GM13976 (cell line): ENCODE measurements at regions not wholly inside any gene's neighbourhood (a gene's known extent, or its start where the extent isn't known, plus 50 kb on each side); places are given as distances from the start of the nearest gene placed in this dataset.

ENCODE experiments used
- DNase-seq: peaks from one replicate; pipeline ENCODE4 v3.0.0; 2012; ENCODE audit warnings: low spot score
- CTCF ChIP-seq: IDR thresholded peaks from 2 replicates; pipeline ENCODE4 v1.5.1; 2012; ENCODE audit warnings: borderline replicate concordance, mild to moderate bottlenecking; ENCODE audit not compliant: insufficient read depth; ENCODE audit errors: extremely low read depth, missing control alignments, control extremely low read depth
- in situ Hi-C: fragments of 300-500 bp; cut with MboI; formaldehyde crosslinking; loops from one replicate; pipeline ENCODE4 v1.12.0; 2022; ENCODE audit warnings: low sequenced_read_pairs, mixed read lengths, inconsistent platforms; ENCODE audit not compliant: unreplicated experiment

- no peak for TF ChIP-seq CTCF
- no peak for DNase-seq
- in situ Hi-C loops = no loop called here
Observed at GRCh38 chr1:182283746-182284544, 107.6 kb downstream of the GLUL start.

GRCh38 chr1:182281541-182281940 lies 110.0 kb downstream of the GLUL start:
- in situ Hi-C loops = no loop called here
- no peak for DNase-seq
- no peak for TF ChIP-seq CTCF

GRCh38 chr1:182280504-182280900 lies 111.1 kb downstream of the GLUL start:
- TF ChIP-seq CTCF = no peak
- no peak for DNase-seq
- in situ Hi-C loops = no loop called here

- TF ChIP-seq CTCF = no peak
- in situ Hi-C loops = no loop called here
- no peak for DNase-seq
Observed at GRCh38 chr1:182279724-182280503, 111.7 kb downstream of the GLUL start.

- TF ChIP-seq CTCF = no peak
- in situ Hi-C loops = no loop called here
- DNase-seq = no peak
Observed at GRCh38 chr1:182279302-182279701, 112.3 kb downstream of the GLUL start.

- in situ Hi-C loops = no loop called here
Observed at GRCh38 chr1:182278144-182279054, 113.2 kb downstream of the GLUL start.

More at GRCh38 chr1:182278144-182279054, 113.2 kb downstream of the GLUL start:
- DNase-seq = no peak
- TF ChIP-seq CTCF = no peak
